HCT116 (cell line): ENCODE measurements at regions not wholly inside any gene's neighbourhood (a gene's known extent, or its start where the extent isn't known, plus 50 kb on each side); places are given as distances from the start of the nearest gene placed in this dataset.

Source experiments
- ATAC-seq: fragments of 200-7000 bp; cut with Tn5 transposase; 2 replicates; pipeline ENCODE4 v1.9.1; 2020; ENCODE audit warnings: mild to moderate bottlenecking, moderate library complexity
- BruUV-seq: library from RNA; stranded (reverse); fragments of 400-500 nt; replicated peaks from 2 replicates; lab custom pipeline; 2021; lab: Mats Ljungman, UMichigan
- CTCF ChIA-PET: fragments of 300-600 bp; sonication (Branson Sonifier 250); formaldehyde crosslinking; loops from one replicate; lab custom pipeline; 2021; ENCODE audit warnings: antibody characterized with exemption; lab: Charles Lee
- POLR2A ChIA-PET: fragments of 300-600, 350-600 bp; sonication (Branson Sonifier 250); formaldehyde crosslinking; loops from one replicate; lab custom pipeline; 2021; ENCODE audit warnings: antibody characterized with exemption; lab: Charles Lee
- RAD21 ChIA-PET, 2 experiments: fragments of 300-600 bp; sonication (Branson Sonifier 250); formaldehyde crosslinking; loops; one replicate each; lab custom pipeline; 2023; ENCODE audit warnings: low total read pairs in 2 of 2; ENCODE audit not compliant: uncharacterized antibody in 2 of 2, unreplicated experiment in 2 of 2, low non-redundant PET in 1 of 2; lab: Charles Lee
- DNase-seq: peaks from one replicate; pipeline ENCODE4 v3.0.0-alpha.2; 2010; ENCODE audit warnings: low read depth, low spot score
- H2AFZ ChIP-seq: fragments of 200-600 bp; shearing (Covaris generic), sonication (generic); 2 replicates; pipeline ENCODE4 v1.6.1; 2017; ENCODE audit warnings: low read depth, mixed run types, mixed read lengths, antibody characterized with exemption, low read length; ENCODE audit not compliant: poor library complexity, severe bottlenecking
- H3K27ac ChIP-seq: 2 replicates; pipeline ENCODE4 v1.5.1; 2012; ENCODE audit warnings: low read depth, low read length
- H3K27me3 ChIP-seq: fragments of 200-600 bp; sonication (generic); 2 replicates; pipeline ENCODE4 v1.6.1; 2016; ENCODE audit warnings: mixed run types, low read length, mixed read lengths; ENCODE audit not compliant: insufficient read depth
- H3K36me3 ChIP-seq, 2 experiments: fragments of 200-500 bp in 1 of 2; fragments of 200-600 bp in 1 of 2; sonication (Bioruptor generic) in 1 of 2; sonication (generic) in 1 of 2; 2 replicates each; pipeline versions ENCODE4 v1.5.1 to v1.6.1; 2014 to 2016; ENCODE audit warnings: low read length in 2 of 2, inconsistent platforms in 1 of 2, mixed read lengths in 1 of 2, mixed run types in 1 of 2; ENCODE audit not compliant: insufficient read depth in 2 of 2, control insufficient read depth in 1 of 2
- H3K4me1 ChIP-seq, 2 experiments: fragments of 200-600 bp in 1 of 2; sonication (generic) in 1 of 2; 2 replicates each; pipeline versions ENCODE4 v1.5.1 to v1.6.1; 2012 to 2017; ENCODE audit warnings: low read length in 2 of 2, inconsistent platforms in 1 of 2, mild to moderate bottlenecking in 1 of 2, mixed read lengths in 1 of 2, mixed run types in 1 of 2, moderate library complexity in 1 of 2; ENCODE audit not compliant: insufficient read depth in 2 of 2, control insufficient read depth in 1 of 2
- H3K4me2 ChIP-seq: fragments of 200-600 bp; sonication (generic); 2 replicates; pipeline ENCODE4 v1.6.1; 2017; ENCODE audit warnings: mixed run types, low read length, mixed read lengths
- H3K4me3 ChIP-seq, 2 experiments: fragments of 200-600 bp in 1 of 2; sonication (generic) in 1 of 2; replicated peaks in 1 of 2; 2 replicates each; pipeline ENCODE4 v1.5.1; 2011 to 2016; ENCODE audit warnings: low read length in 2 of 2, control low read depth in 1 of 2, low read depth in 1 of 2, mild to moderate bottlenecking in 1 of 2, mixed read lengths in 1 of 2, mixed run types in 1 of 2
- H3K79me2 ChIP-seq: fragments of 200-600 bp; sonication (generic); 2 replicates; pipeline ENCODE4 v1.6.1; 2017; ENCODE audit warnings: mild to moderate bottlenecking, mixed run types, low read length, moderate library complexity, mixed read lengths; ENCODE audit not compliant: insufficient read depth
- H3K9ac ChIP-seq: fragments of 200-600 bp; sonication (generic); 2 replicates; pipeline ENCODE4 v1.6.1; 2016; ENCODE audit warnings: low read length, mixed read lengths
- H3K9me2 ChIP-seq: fragments of 200-600 bp; sonication (generic), shearing (Covaris generic); 2 replicates; pipeline ENCODE4 v1.6.1; 2017; ENCODE audit warnings: mixed run types, mild to moderate bottlenecking, moderate library complexity; ENCODE audit not compliant: insufficient read depth
- H3K9me3 ChIP-seq, 2 experiments: fragments of 200-500 bp in 1 of 2; fragments of 200-600 bp in 1 of 2; sonication (Bioruptor generic) in 1 of 2; sonication (generic) in 1 of 2; 2 replicates each; pipeline ENCODE4 v1.6.1; 2014 to 2017; ENCODE audit warnings: low read length in 2 of 2, mixed read lengths in 2 of 2, inconsistent platforms in 1 of 2, low read depth in 1 of 2, mild to moderate bottlenecking in 1 of 2, mixed run types in 1 of 2, moderate library complexity in 1 of 2; ENCODE audit not compliant: control insufficient read depth in 1 of 2, insufficient read depth in 1 of 2
- H4K20me1 ChIP-seq: fragments of 200-600 bp; sonication (generic), shearing (Covaris generic); 2 replicates; pipeline ENCODE4 v1.6.1; 2017; ENCODE audit warnings: mixed run types, mild to moderate bottlenecking, moderate library complexity; ENCODE audit not compliant: insufficient read depth
- ATF3 ChIP-seq: IDR thresholded peaks from 2 replicates; pipeline ENCODE4 v1.6.1; 2012
- CEBPB ChIP-seq: IDR thresholded peaks from 2 replicates; pipeline ENCODE4 v1.6.1; 2012; ENCODE audit warnings: low read depth
- EGR1 ChIP-seq: IDR thresholded peaks from 2 replicates; pipeline ENCODE4 v1.6.1; 2012; ENCODE audit warnings: low read depth
- ELF1 ChIP-seq: IDR thresholded peaks from 2 replicates; pipeline ENCODE4 v1.6.1; 2012; ENCODE audit warnings: low read depth, borderline replicate concordance
- EZH2phosphoT487 ChIP-seq: fragments of 200-600 bp; IDR thresholded peaks from 2 replicates; pipeline ENCODE4 v1.6.1; 2018; ENCODE audit warnings: antibody characterized with exemption, borderline replicate concordance
- FOSL1 ChIP-seq: IDR thresholded peaks from 2 replicates; pipeline ENCODE4 v1.6.1; 2012; ENCODE audit warnings: low read depth
- JUND ChIP-seq: IDR thresholded peaks from 2 replicates; pipeline ENCODE4 v1.6.1; 2012
- POLR2A ChIP-seq: IDR thresholded peaks from 2 replicates; pipeline ENCODE4 v1.7.0; 2011; ENCODE audit warnings: borderline replicate concordance; ENCODE audit not compliant: insufficient read depth, insufficient read length; ENCODE audit errors: extremely low read depth
- RAD21 ChIP-seq: IDR thresholded peaks from 2 replicates; pipeline ENCODE4 v1.6.1; 2012; ENCODE audit warnings: low read depth, mild to moderate bottlenecking
- REST ChIP-seq: IDR thresholded peaks from 2 replicates; pipeline ENCODE4 v1.6.1; 2012; ENCODE audit warnings: low read depth
- SIN3A ChIP-seq: IDR thresholded peaks from 2 replicates; pipeline ENCODE4 v1.6.1; 2012; ENCODE audit warnings: low read depth
- SP1 ChIP-seq: IDR thresholded peaks from 2 replicates; pipeline ENCODE4 v1.6.1; 2012; ENCODE audit warnings: low read depth
- SRF ChIP-seq: IDR thresholded peaks from 2 replicates; pipeline ENCODE4 v1.6.1; 2012; ENCODE audit warnings: low read depth
- ZBTB33 ChIP-seq: IDR thresholded peaks from 2 replicates; pipeline ENCODE4 v1.6.1; 2011; ENCODE audit warnings: mild to moderate bottlenecking, low read length, moderate library complexity; ENCODE audit not compliant: insufficient replicate concordance; ENCODE audit errors: extremely low read depth
- ZFX ChIP-seq: fragments of 450-650 bp; IDR thresholded peaks from 2 replicates; pipeline ENCODE4 v1.6.1; 2017
- intact Hi-C: fragments of 100-400 bp; cut with micrococcal nuclease; formaldehyde crosslinking; loops from 2 replicates; pipeline ENCODE4 v1.10.0; 2022

- Histone ChIP-seq H3K27ac (no peak overlapping the region), H3K4me3 (no peak overlapping the region), H3K79me2 (no peaks in the 10 kb centered on the region), H3K9ac (no peak overlapping the region), H2AFZ (no peak overlapping the region), H3K4me2 (no peak overlapping the region), H3K27me3 (no peaks in the 10 kb centered on the region), H3K36me3 (no peaks in the 10 kb centered on the region), H3K9me2 (no peaks in the 10 kb centered on the region), H3K9me3 (no peaks in the 10 kb centered on the region), H3K4me1 (no peaks in the 10 kb centered on the region), H4K20me1 (no peaks in the 10 kb centered on the region)
- DNase-seq (no peak), ATAC-seq (no peak)
- ChIA-PET RAD21 (no interaction called here), CTCF (interaction anchor here (1.6 to 1.9 kb wide), 2 partner anchors 11 to 191 kb away, joined by 4 to 6 read pairs; no protein-coding TSS in a partner anchor), POLR2A (no interaction called here)
- no TSS peak for BruUV-seq
- TF ChIP-seq EZH2phosphoT487 = no peak
- no peak for TF ChIP-seq ELF1
- no peak for TF ChIP-seq ATF3
- TF ChIP-seq EGR1 = no peak
- no peak for TF ChIP-seq FOSL1
- TF ChIP-seq RAD21 = no peak
- no peak for TF ChIP-seq SP1
- no peak for TF ChIP-seq SIN3A
- TF ChIP-seq POLR2A = no peak
- TF ChIP-seq SRF = no peak
- TF ChIP-seq CEBPB = no peak
- TF ChIP-seq REST = no peak
- no peak for TF ChIP-seq ZFX
- no peak for TF ChIP-seq JUND
- TF ChIP-seq ZBTB33 = no peak
- intact Hi-C loops = no loop called here
Observed at GRCh38 chr6:16953905-16954304, 147.9 kb upstream of the STMND1 start.
